Upper lobe of left lung (tissue), 4 donors: ENCODE measurements at regions not wholly inside any gene's neighbourhood (a gene's known extent, or its start where the extent isn't known, plus 50 kb on each side); places are given as distances from the start of the nearest gene placed in this dataset.

ENCODE experiments used
- POLR2A ChIP-seq, 4 donors: fragments of 450-650 bp; IDR thresholded peaks; one replicate each; pipeline ENCODE4 v1.5.1; 2016 to 2017; ENCODE audit warnings: antibody characterized with exemption in 4 of 4, mild to moderate bottlenecking in 2 of 4
- TF ChIP-seq, protein P1 (sequence below), 6 experiments: fragments of 450-650 bp in 4 of 6; fragments of 200-600 bp in 2 of 6; sonication (generic) in 2 of 6; IDR thresholded peaks; one replicate each; pipeline ENCODE4 v1.5.1; 2016 to 2019; ENCODE audit warnings: antibody characterized with exemption in 6 of 6

GRCh38 chr9:110007477-110008270, 200.3 kb downstream of the C9orf152 start:
- TF ChIP-seq, protein P1, sequence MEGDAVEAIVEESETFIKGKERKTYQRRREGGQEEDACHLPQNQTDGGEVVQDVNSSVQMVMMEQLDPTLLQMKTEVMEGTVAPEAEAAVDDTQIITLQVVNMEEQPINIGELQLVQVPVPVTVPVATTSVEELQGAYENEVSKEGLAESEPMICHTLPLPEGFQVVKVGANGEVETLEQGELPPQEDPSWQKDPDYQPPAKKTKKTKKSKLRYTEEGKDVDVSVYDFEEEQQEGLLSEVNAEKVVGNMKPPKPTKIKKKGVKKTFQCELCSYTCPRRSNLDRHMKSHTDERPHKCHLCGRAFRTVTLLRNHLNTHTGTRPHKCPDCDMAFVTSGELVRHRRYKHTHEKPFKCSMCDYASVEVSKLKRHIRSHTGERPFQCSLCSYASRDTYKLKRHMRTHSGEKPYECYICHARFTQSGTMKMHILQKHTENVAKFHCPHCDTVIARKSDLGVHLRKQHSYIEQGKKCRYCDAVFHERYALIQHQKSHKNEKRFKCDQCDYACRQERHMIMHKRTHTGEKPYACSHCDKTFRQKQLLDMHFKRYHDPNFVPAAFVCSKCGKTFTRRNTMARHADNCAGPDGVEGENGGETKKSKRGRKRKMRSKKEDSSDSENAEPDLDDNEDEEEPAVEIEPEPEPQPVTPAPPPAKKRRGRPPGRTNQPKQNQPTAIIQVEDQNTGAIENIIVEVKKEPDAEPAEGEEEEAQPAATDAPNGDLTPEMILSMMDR (IDR thresholded peaks at IDR 0.05): no peak
- TF ChIP-seq POLR2A (IDR thresholded peaks at IDR 0.05): no peak
